ENCODE measurements at regions not wholly inside any gene's neighbourhood (a gene's known extent, or its start where the extent isn't known, plus 50 kb on each side); places are given as distances from the start of the nearest gene placed in this dataset.
"Not testable (repeated sequence)": the region's sequence is repeated elsewhere in the genome, so short reads cannot be mapped to it uniquely, and the experiment has no call there.

GRCh38 chr6:115414916-115415315, 645.8 kb downstream of the FRK start:
- not testable (repeated sequence) for DNase-seq (ENCODE audit: low spot score)

- no peak for DNase-seq (ENCODE audit: low spot score)
Measured at GRCh38 chr6:115411756-115412155, 648.9 kb downstream of the FRK start.

- DNase-seq (ENCODE audit: low spot score), result no peak
Measured at GRCh38 chr6:115404446-115404845, 656.2 kb downstream of the FRK start.

GRCh38 chr6:115398607-115399006, 662.1 kb downstream of the FRK start:
- DNase-seq (ENCODE audit: low spot score), result no peak

GRCh38 chr6:115396112-115396906, 664.4 kb downstream of the FRK start:
- no peak for DNase-seq (ENCODE audit: low spot score)

GRCh38 chr6:115393821-115394220, 666.9 kb downstream of the FRK start:
- DNase-seq (ENCODE audit: low spot score), result no peak

- no peak for DNase-seq (ENCODE audit: low spot score)
Measured at GRCh38 chr6:115370202-115370601, 690.5 kb downstream of the FRK start.

- DNase-seq (ENCODE audit: low spot score), result no peak
Measured at GRCh38 chr6:115365783-115366182, 694.9 kb downstream of the FRK start.

- DNase-seq (ENCODE audit: low spot score), result no peak
Measured at GRCh38 chr6:115363379-115363778, 697.3 kb downstream of the FRK start.

GRCh38 chr6:115362234-115362633, 698.5 kb downstream of the FRK start:
- DNase-seq (ENCODE audit: low spot score), result no peak

GRCh38 chr6:115360602-115361325, 699.9 kb downstream of the FRK start:
- no peak for DNase-seq (ENCODE audit: low spot score)

- DNase-seq (ENCODE audit: low spot score), result no peak
Measured at GRCh38 chr6:115358616-115359015, 702.1 kb downstream of the FRK start.

- DNase-seq (ENCODE audit: low spot score), result no peak
Measured at GRCh38 chr6:115356371-115356770, 704.3 kb downstream of the FRK start.

GRCh38 chr6:115323001-115323400, 737.7 kb downstream of the FRK start:
- no peak for DNase-seq (ENCODE audit: low spot score)

- no peak for DNase-seq (ENCODE audit: low spot score)
Measured at GRCh38 chr6:115319823-115320222, 740.9 kb downstream of the FRK start.

- no peak for DNase-seq (ENCODE audit: low spot score)
Measured at GRCh38 chr6:115310156-115310555, 750.5 kb downstream of the FRK start.

GRCh38 chr6:115302731-115303130, 758.0 kb downstream of the FRK start:
- DNase-seq (ENCODE audit: low spot score), result no peak

GRCh38 chr6:115287467-115287866, 773.2 kb downstream of the FRK start:
- DNase-seq (ENCODE audit: low spot score), result no peak

- no peak for DNase-seq (ENCODE audit: low spot score)
Measured at GRCh38 chr6:115276881-115277565, 783.7 kb downstream of the FRK start.

GRCh38 chr6:115272311-115272710, 788.4 kb downstream of the FRK start:
- no peak for DNase-seq (ENCODE audit: low spot score)

GRCh38 chr6:115271434-115271833, 789.3 kb downstream of the FRK start:
- no peak for DNase-seq (ENCODE audit: low spot score)

GRCh38 chr6:115270953-115271352, 789.7 kb downstream of the FRK start:
- no peak for DNase-seq (ENCODE audit: low spot score)

GRCh38 chr6:115241373-115241772, 819.3 kb downstream of the FRK start:
- no peak for DNase-seq (ENCODE audit: low spot score)

All from AG08396 (cell line).